GM23338 (cell line): ENCODE measurements at regions not wholly inside any gene's neighbourhood (a gene's known extent, or its start where the extent isn't known, plus 50 kb on each side); places are given as distances from the start of the nearest gene placed in this dataset.
A peak's percentile ranks its signal among the peaks of the same experiment; 100 is the strongest.

Source experiments
- CREB1 ChIP-seq: fragments of 250-450 bp; sonication (Bioruptor Pico); IDR thresholded peaks from 2 replicates; pipeline ENCODE4 v1.5.0; 2020; ENCODE audit warnings: low read depth, mild to moderate bottlenecking, moderate library complexity
- CTCF ChIP-seq, 2 experiments: fragments of 200-600 bp in 1 of 2; sonication (generic) in 1 of 2; conservative IDR thresholded peaks; 2 replicates each; pipeline versions ENCODE4 v1.5.1 to v1.6.1; 2016 to 2017; ENCODE audit warnings: antibody characterized with exemption in 2 of 2, low read depth in 2 of 2, mild to moderate bottlenecking in 2 of 2, moderate library complexity in 1 of 2
- EZH2 ChIP-seq: fragments of 200-600 bp; sonication (generic); IDR thresholded peaks from one replicate; pipeline ENCODE4 v1.8.0; 2017; ENCODE audit warnings: antibody characterized with exemption, mild to moderate bottlenecking, low read depth; ENCODE audit not compliant: unreplicated experiment
- EZH2phosphoT487 ChIP-seq: fragments of 200-600 bp; sonication (generic); IDR thresholded peaks from one replicate; pipeline ENCODE4 v1.8.1; 2018; ENCODE audit warnings: antibody characterized with exemption; ENCODE audit not compliant: unreplicated experiment
- JUNB ChIP-seq: IDR thresholded peaks from one replicate; pipeline ENCODE4 v1.6.1; 2016; ENCODE audit warnings: antibody characterized with exemption; ENCODE audit not compliant: unreplicated experiment
- NANOG ChIP-seq: IDR thresholded peaks from 2 replicates; pipeline ENCODE4 v1.6.1; 2016; ENCODE audit warnings: antibody characterized with exemption, borderline replicate concordance
- POLR2AphosphoS5 ChIP-seq: IDR thresholded peaks from 2 replicates; pipeline ENCODE4 v1.6.1; 2016; ENCODE audit warnings: antibody characterized with exemption, low read depth
- REST ChIP-seq: IDR thresholded peaks from one replicate; pipeline ENCODE4 v1.6.1; 2018; ENCODE audit warnings: antibody characterized with exemption; ENCODE audit not compliant: unreplicated experiment
- STAT1 ChIP-seq: IDR thresholded peaks from one replicate; pipeline ENCODE4 v1.6.1; 2016; ENCODE audit warnings: antibody characterized with exemption; ENCODE audit not compliant: unreplicated experiment
- ZNF114 ChIP-seq: fragments of 250-450 bp; sonication (Bioruptor Pico); IDR thresholded peaks from 2 replicates; pipeline ENCODE4 v1.5.0; 2020; ENCODE audit warnings: mild to moderate bottlenecking, moderate library complexity

DNA sequence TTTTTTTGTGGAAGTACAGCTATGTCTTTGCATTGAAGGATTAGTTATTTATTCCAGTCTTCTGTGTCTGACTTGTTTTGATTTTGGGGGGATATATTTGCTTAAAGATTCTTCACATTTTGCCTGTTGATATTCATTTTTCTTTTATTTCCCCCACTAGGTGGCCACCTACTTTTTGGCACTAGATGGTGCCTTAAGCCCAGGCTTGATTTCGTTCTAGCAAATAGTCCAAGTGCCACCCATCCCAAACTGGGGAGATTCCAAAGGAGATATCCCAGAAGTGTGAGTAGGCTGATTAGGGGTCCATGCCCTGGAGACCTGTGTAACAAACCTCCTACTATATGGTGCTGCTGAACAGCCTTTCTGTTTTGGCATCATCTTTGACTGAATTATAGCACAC, 80.0 kb upstream of the SPATA16 start:
- TF ChIP-seq CTCF (conservative IDR thresholded peaks at IDR 0.05; ENCODE audit: low read depth in 2 of 2), result peak; percentile 74 to 76
- no peak for TF ChIP-seq POLR2AphosphoS5
- no peak for TF ChIP-seq EZH2
- TF ChIP-seq STAT1, result no peak
- no peak for TF ChIP-seq REST
- no peak for TF ChIP-seq CREB1 (CRISPR knock-in tag)
- TF ChIP-seq EZH2phosphoT487, result no peak
- TF ChIP-seq ZNF114 (CRISPR knock-in tag), result no peak
- no peak for TF ChIP-seq JUNB
- no peak for TF ChIP-seq NANOG
